ENCODE measurements at regions not wholly inside any gene's neighbourhood (a gene's known extent, or its start where the extent isn't known, plus 50 kb on each side); places are given as distances from the start of the nearest gene placed in this dataset.

DNA sequence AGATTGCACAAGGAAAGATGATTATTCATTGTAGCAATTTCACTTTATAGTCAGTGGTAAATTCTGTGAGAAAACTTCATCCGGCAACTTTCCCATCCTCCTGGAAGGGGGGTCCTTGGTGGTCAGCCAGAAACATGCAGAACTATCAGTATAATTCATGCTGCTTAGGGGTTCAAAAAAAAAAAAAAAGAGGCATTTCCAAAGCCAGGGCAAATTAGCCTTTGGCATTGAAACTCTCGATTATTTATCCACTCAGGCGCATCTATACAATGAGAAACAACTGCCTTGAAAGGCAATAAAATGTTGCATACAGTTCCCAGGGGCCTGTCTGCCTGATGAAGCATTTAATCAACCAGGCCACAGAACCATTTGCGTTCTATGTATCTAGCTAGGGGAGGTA, 263.3 kb downstream of the TMEM167A start:
- DNase-seq (ENCODE audit: extremely low read depth, low read depth), result no peak
- TF ChIP-seq, protein P1, sequence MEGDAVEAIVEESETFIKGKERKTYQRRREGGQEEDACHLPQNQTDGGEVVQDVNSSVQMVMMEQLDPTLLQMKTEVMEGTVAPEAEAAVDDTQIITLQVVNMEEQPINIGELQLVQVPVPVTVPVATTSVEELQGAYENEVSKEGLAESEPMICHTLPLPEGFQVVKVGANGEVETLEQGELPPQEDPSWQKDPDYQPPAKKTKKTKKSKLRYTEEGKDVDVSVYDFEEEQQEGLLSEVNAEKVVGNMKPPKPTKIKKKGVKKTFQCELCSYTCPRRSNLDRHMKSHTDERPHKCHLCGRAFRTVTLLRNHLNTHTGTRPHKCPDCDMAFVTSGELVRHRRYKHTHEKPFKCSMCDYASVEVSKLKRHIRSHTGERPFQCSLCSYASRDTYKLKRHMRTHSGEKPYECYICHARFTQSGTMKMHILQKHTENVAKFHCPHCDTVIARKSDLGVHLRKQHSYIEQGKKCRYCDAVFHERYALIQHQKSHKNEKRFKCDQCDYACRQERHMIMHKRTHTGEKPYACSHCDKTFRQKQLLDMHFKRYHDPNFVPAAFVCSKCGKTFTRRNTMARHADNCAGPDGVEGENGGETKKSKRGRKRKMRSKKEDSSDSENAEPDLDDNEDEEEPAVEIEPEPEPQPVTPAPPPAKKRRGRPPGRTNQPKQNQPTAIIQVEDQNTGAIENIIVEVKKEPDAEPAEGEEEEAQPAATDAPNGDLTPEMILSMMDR (IDR thresholded peaks at IDR 0.05; ENCODE audit: low read depth, low read length), result no peak

DNA sequence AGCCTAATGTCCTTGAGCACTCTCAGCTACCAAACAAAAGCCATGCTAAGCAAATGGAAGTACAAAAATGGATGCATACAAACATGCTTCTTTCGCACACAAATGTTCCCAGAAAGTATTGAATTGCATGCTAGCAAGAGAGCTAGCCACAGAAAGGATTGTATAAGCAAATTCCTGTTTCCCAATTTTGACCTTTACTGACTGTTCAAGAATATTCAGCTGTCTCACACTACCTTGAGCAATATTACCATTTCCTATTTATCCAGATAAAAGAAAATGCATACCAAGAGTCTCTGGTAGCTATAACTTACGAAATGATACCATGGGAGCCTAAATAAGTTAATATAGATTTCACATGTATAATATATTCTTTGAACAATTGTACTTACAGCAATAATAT, 264.6 kb downstream of the TMEM167A start:
- TF ChIP-seq, protein P1 (IDR thresholded peaks at IDR 0.05; ENCODE audit: low read depth, low read length), result no peak
- DNase-seq (ENCODE audit: extremely low read depth, low read depth), result peak; percentile 67

DNA sequence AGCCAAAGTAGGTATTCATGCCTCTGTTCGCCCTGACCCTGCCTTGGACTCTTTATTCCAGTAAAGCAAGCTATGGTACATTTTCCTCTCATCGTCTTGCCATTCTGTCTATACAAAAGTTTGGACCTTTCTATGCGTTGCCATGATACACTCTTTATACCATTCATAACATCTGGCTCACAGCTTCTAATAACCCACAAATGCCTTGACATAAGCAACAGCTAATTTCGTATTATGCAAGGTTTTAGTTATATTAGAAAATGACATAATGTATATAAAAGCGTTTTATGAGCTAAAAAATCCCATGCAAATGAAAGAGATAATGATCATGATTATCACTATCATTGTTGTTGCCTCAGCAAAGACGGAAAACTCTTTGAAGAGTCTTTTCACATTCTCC, 265.7 kb downstream of the TMEM167A start:
- TF ChIP-seq, protein P1 (IDR thresholded peaks at IDR 0.05; ENCODE audit: low read depth, low read length), result no peak
- no peak for DNase-seq (ENCODE audit: extremely low read depth, low read depth)

DNA sequence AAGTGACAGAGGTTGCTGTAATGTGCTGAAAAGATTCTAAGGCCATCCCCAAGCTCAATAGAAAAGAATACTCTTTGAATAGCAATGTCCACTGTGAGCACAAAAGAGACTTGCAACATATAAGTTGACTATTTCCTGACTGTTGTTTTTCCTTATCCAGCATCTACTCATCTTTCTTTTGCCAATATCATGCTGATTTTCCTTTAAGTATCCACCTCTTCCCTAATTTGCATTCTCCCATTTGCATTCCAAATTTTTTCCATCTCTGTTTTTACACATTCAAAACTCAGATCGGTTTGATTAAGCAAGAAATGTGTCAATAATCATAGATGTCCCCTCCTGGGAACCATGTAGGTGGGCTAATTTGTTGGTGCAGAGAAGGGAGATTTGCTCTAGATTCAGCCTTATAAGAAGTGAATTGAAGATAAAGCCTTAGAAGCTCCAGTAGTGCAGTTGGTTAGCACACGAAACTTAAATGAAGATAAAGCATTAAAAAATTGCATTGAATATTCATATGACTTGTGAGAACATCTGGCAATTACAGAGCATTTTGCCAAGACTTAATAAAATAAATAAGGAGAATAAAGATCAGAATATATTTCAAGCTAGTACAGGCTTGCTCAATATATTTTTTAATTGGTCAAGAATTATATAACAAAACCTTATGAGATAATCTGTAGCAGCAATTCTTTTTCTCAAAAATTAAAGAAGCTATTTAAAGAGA, 267.6 kb downstream of the TMEM167A start:
- DNase-seq (ENCODE audit: extremely low read depth, low read depth), result no peak
- TF ChIP-seq, protein P1 (IDR thresholded peaks at IDR 0.05; ENCODE audit: low read depth, low read length), result no peak

DNA sequence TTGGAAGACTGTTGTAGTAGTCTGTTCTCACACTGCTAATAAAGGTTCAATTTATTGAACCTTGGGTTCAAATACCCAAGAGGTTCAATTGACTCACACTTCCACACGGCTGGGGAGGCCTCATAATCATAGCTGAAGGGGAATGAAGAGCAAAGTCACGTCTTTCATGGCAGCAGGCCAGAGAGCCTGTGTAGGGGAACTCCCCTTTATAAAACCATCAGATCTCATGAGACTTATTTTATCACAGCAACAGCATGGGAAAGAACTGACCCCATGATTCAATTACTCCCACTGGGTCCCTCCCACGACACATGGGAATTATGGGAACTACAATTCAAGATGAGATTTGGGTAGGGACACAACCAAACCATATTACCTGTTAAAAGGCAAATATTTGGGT, 268.2 kb downstream of the TMEM167A start:
- no peak for DNase-seq (ENCODE audit: extremely low read depth, low read depth)
- TF ChIP-seq, protein P1 (IDR thresholded peaks at IDR 0.05; ENCODE audit: low read depth, low read length), result no peak

DNA sequence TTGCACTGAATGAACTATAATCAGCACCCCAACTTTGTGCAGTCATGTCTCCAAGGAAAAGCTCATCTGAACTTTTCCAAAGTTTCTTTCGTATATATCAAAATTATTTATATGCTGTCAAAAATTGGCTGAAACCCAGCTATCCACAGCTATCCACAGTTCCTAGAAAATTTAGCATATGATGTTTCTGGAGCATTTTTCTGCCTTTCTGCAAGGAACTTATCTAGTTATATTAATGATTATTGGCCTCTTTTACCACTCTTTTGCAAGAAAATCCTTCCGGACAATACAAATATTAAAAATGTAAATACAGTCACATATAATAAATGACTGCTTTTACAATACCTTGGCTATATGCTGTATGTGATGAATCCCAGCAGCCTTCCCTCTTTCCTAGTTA, 270.2 kb downstream of the TMEM167A start:
- no peak for DNase-seq (ENCODE audit: extremely low read depth, low read depth)
- TF ChIP-seq, protein P1 (IDR thresholded peaks at IDR 0.05; ENCODE audit: low read depth, low read length), result no peak

DNA sequence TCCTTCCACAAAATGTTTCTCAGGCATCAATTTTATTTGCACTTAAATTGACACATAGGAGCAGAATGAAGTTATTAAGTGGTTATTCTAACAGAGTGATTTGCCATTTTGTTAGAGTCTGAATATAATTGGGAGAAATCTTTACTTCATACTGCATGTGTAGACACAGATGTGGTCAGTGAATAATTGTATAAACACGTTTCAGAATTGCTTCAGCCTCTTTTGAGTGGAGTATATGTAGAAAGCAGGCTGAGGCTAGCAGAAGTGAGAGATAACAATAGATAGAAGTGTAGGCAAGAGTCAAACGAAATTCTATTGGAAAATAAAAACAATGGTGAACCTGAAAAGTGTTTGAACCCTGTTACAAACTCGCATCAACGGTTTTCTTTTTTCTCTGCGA, 270.7 kb downstream of the TMEM167A start:
- DNase-seq (ENCODE audit: extremely low read depth, low read depth), result no peak
- TF ChIP-seq, protein P1 (IDR thresholded peaks at IDR 0.05; ENCODE audit: low read depth, low read length), result no peak

Data from AG09319 (cell line).